ENCODE measurements at regions not wholly inside any gene's neighbourhood (a gene's known extent, or its start where the extent isn't known, plus 50 kb on each side); places are given as distances from the start of the nearest gene placed in this dataset.

GRCh38 chr4:83858131-83858530, 322.2 kb downstream of the GPAT3 start:
- TF ChIP-seq, protein P1, sequence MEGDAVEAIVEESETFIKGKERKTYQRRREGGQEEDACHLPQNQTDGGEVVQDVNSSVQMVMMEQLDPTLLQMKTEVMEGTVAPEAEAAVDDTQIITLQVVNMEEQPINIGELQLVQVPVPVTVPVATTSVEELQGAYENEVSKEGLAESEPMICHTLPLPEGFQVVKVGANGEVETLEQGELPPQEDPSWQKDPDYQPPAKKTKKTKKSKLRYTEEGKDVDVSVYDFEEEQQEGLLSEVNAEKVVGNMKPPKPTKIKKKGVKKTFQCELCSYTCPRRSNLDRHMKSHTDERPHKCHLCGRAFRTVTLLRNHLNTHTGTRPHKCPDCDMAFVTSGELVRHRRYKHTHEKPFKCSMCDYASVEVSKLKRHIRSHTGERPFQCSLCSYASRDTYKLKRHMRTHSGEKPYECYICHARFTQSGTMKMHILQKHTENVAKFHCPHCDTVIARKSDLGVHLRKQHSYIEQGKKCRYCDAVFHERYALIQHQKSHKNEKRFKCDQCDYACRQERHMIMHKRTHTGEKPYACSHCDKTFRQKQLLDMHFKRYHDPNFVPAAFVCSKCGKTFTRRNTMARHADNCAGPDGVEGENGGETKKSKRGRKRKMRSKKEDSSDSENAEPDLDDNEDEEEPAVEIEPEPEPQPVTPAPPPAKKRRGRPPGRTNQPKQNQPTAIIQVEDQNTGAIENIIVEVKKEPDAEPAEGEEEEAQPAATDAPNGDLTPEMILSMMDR (IDR thresholded peaks at IDR 0.05): no peak
- no peak for TF ChIP-seq POLR2A (IDR thresholded peaks at IDR 0.05)

Measured in testis (tissue), 2 donors.